Transverse colon (tissue), 4 donors: ENCODE measurements at regions not wholly inside any gene's neighbourhood (a gene's known extent, or its start where the extent isn't known, plus 50 kb on each side); places are given as distances from the start of the nearest gene placed in this dataset.
A peak's percentile ranks its signal among the peaks of the same experiment; 100 is the strongest.

Source experiments
- DNase-seq: peaks from one replicate; pipeline ENCODE4 v3.0.0-alpha.2; 2019
- H3K27ac ChIP-seq, 4 donors: fragments of 200-600 bp; sonication (generic); 2 replicates each; pipeline ENCODE4 v1.5.1; 2016 to 2018; ENCODE audit warnings: inconsistent platforms in 4 of 4
- H3K27me3 ChIP-seq: fragments of 200-600 bp; sonication (generic); 2 replicates; pipeline ENCODE4 v1.5.1; 2017; ENCODE audit warnings: inconsistent platforms
- H3K36me3 ChIP-seq, 4 donors: fragments of 200-600 bp; sonication (generic); 2 replicates each; pipeline ENCODE4 v1.5.1; 2017 to 2019; ENCODE audit warnings: inconsistent platforms in 4 of 4
- H3K4me1 ChIP-seq, 4 donors: fragments of 200-600 bp; sonication (generic); 2 replicates each; pipeline ENCODE4 v1.5.1; 2017 to 2020; ENCODE audit warnings: inconsistent platforms in 4 of 4
- H3K4me3 ChIP-seq, 4 donors: fragments of 200-600 bp; sonication (generic); 1 replicate in 1 of 4; 2 replicates in 3 of 4; pipeline versions ENCODE4 v1.5.1 to v1.6.1; 2017 to 2019; ENCODE audit warnings: inconsistent platforms in 4 of 4
- H3K9me3 ChIP-seq, 2 donors: fragments of 200-600 bp; sonication (generic); 2 replicates each; pipeline ENCODE4 v1.5.1; 2017 to 2019; ENCODE audit warnings: inconsistent platforms in 2 of 2
- CTCF ChIP-seq, 5 experiments: fragments of 200-600 bp in 3 of 5; fragments of 450-650 bp in 2 of 5; sonication (generic) in 3 of 5; IDR thresholded peaks; 1 replicate in 2 of 5; 2 replicates in 3 of 5; pipeline ENCODE4 v1.5.1; 2016 to 2017; ENCODE audit warnings: antibody characterized with exemption in 5 of 5, inconsistent platforms in 3 of 5, mild to moderate bottlenecking in 2 of 5, moderate library complexity in 1 of 5
- EP300 ChIP-seq: sonication (generic); formaldehyde crosslinking; IDR thresholded peaks from one replicate; pipeline ENCODE4 v1.6.1; 2017; ENCODE audit warnings: antibody characterized with exemption, low read depth
- POLR2A ChIP-seq: fragments of 450-650 bp; IDR thresholded peaks from one replicate; pipeline ENCODE4 v1.6.1; 2016; ENCODE audit warnings: antibody characterized with exemption, mild to moderate bottlenecking, moderate library complexity
- POLR2AphosphoS5 ChIP-seq, 3 donors: sonication (generic); formaldehyde crosslinking; IDR thresholded peaks; one replicate each; pipeline ENCODE4 v1.6.1; 2016; ENCODE audit warnings: antibody characterized with exemption in 3 of 3
- WGBS, 2 donors: methylation state at CpG; one replicate each; pipeline ENCODE4 v1.1.5; 2018; ENCODE audit warnings: low coverage in 1 of 2; 5-methylcytosine and 5-hydroxymethylcytosine counted together
- in situ Hi-C, 4 donors: fragments of 200-750 bp; cut with MboI; loops; one replicate each; pipeline versions ENCODE4 v1.15.0 to v1.15.1; 2017; ENCODE audit warnings: low sequenced_read_pairs in 3 of 4, low pct_ligation_motif_present in 1 of 4, low pct_unique_long_range_greater_than_20kb in 1 of 4
- intact Hi-C: fragments of 100-400 bp; cut with DNase I; formaldehyde crosslinking; loops from one replicate; pipeline ENCODE4 v1.15.1; 2023; ENCODE audit warnings: low total_unique reads

GRCh38 chr7:36792421-36792820 is 68.1 kb upstream of the AOAH start:
- 70 to 85% methylated on average over 3 to 5 of the region's 5 CpGs for WGBS, 2 donors
- no peaks in the 10 kb centered on the region for H3K36me3 ChIP-seq
- in situ Hi-C loops: no loop called here

GRCh38 chr7:36790311-36790787 is 66.1 kb upstream of the AOAH start:
- in situ Hi-C loops (no loop called here), intact Hi-C loops (no loop called here)
- TF ChIP-seq POLR2AphosphoS5 (IDR thresholded peaks at IDR 0.05) (no peak), EP300 (no peak), CTCF (IDR thresholded peaks at IDR 0.05) (no peak), POLR2A (no peak)
- H3K4me1 ChIP-seq: peaks cover 0 to 9% (median 4%) of the 10 kb centered on the region in 4 donors
- 76% methylated on average over 5 to 10 of the region's 10 CpGs for WGBS, 2 donors
- H3K9me3 ChIP-seq: no peaks in the 10 kb centered on the region
- H3K27ac ChIP-seq: no peak overlapping the region
- no peaks in the 10 kb centered on the region for H3K27me3 ChIP-seq
- H3K4me3 ChIP-seq: no peak overlapping the region
- no peaks in the 10 kb centered on the region for H3K36me3 ChIP-seq
- no peak for DNase-seq

More at GRCh38 chr7:36792421-36792820, 68.1 kb upstream of the AOAH start:
- Histone ChIP-seq H3K4me1 (peaks cover 0 to 22% (median 16%) of the 10 kb centered on the region in 4 donors), H3K4me3 (no peak overlapping the region), H3K9me3 (no peaks in the 10 kb centered on the region), H3K27ac (no peak overlapping the region), H3K27me3 (no peaks in the 10 kb centered on the region)
- intact Hi-C loops: no loop called here
- TF ChIP-seq POLR2A: no peak
- TF ChIP-seq EP300: no peak
- TF ChIP-seq CTCF (IDR thresholded peaks at IDR 0.05): no peak
- no peak for TF ChIP-seq POLR2AphosphoS5 (IDR thresholded peaks at IDR 0.05)
- no peak for DNase-seq

GRCh38 chr7:36788825-36789470 is 64.7 kb upstream of the AOAH start:
- Histone ChIP-seq H3K9me3 (no peaks in the 10 kb centered on the region), H3K4me1 (peaks cover 0 to 4% (median 1%) of the 10 kb centered on the region in 4 donors), H3K4me3 (no peak overlapping the region), H3K36me3 (no peaks in the 10 kb centered on the region), H3K27me3 (no peaks in the 10 kb centered on the region), H3K27ac (peak overlapping the region in 2 of 4 donors; percentile 19 to 52)
- intact Hi-C loops (no loop called here), in situ Hi-C loops (no loop called here)
- TF ChIP-seq EP300: no peak
- no peak for TF ChIP-seq CTCF (IDR thresholded peaks at IDR 0.05)
- no peak for TF ChIP-seq POLR2A
- TF ChIP-seq POLR2AphosphoS5 (IDR thresholded peaks at IDR 0.05): no peak
- WGBS, 2 donors: 95 to 97% methylated on average over 3 to 8 of the region's 8 CpGs
- DNase-seq: no peak

- Histone ChIP-seq H3K27me3 (no peaks in the 10 kb centered on the region), H3K4me1 (peaks cover 0 to 4% (median 1%) of the 10 kb centered on the region in 4 donors), H3K9me3 (no peaks in the 10 kb centered on the region), H3K27ac (no peak overlapping the region), H3K36me3 (no peaks in the 10 kb centered on the region), H3K4me3 (no peak overlapping the region)
- DNase-seq: no peak
- in situ Hi-C loops: no loop called here
- intact Hi-C loops: no loop called here
- TF ChIP-seq POLR2A (no peak), CTCF (IDR thresholded peaks at IDR 0.05) (no peak), EP300 (no peak), POLR2AphosphoS5 (IDR thresholded peaks at IDR 0.05) (no peak)
- 80 to 89% methylated on average over 1 of the region's 1 CpG for WGBS, 2 donors
These were observed 63.7 kb upstream of the AOAH start for GRCh38 chr7:36787933-36788378.
